WERI-Rb-1 (cell line): ENCODE measurements at regions not wholly inside any gene's neighbourhood (a gene's known extent, or its start where the extent isn't known, plus 50 kb on each side); places are given as distances from the start of the nearest gene placed in this dataset.
"Not testable (repeated sequence)": the region's sequence is repeated elsewhere in the genome, so short reads cannot be mapped to it uniquely, and the experiment has no call there.

ENCODE experiments used
- DNase-seq: peaks from one replicate; pipeline ENCODE4 v3.0.0-alpha.2; 2020
- H3K27ac ChIP-seq: fragments of 250-450 bp; sonication (Bioruptor Pico); 2 replicates; pipeline ENCODE4 v1.5.1; 2020; ENCODE audit warnings: mild to moderate bottlenecking, moderate library complexity
- H3K27me3 ChIP-seq: fragments of 250-450 bp; sonication (Bioruptor Pico); 2 replicates; pipeline ENCODE4 v1.5.1; 2021; ENCODE audit warnings: mild to moderate bottlenecking, low read depth, moderate library complexity; ENCODE audit not compliant: insufficient read depth, severe bottlenecking
- H3K36me3 ChIP-seq: fragments of 250-450 bp; sonication (Bioruptor Pico); 2 replicates; pipeline ENCODE4 v1.5.1; 2020; ENCODE audit warnings: mild to moderate bottlenecking, moderate library complexity
- H3K4me3 ChIP-seq: 2 replicates; pipeline ENCODE4 v1.5.1; 2011; ENCODE audit warnings: low read depth, mild to moderate bottlenecking, control low read depth, low read length
- H3K9me3 ChIP-seq: fragments of 250-450 bp; sonication (Bioruptor Pico); 2 replicates; pipeline ENCODE4 v1.5.1; 2021; ENCODE audit warnings: mild to moderate bottlenecking, moderate library complexity; ENCODE audit not compliant: severe bottlenecking
- TF ChIP-seq, protein P1 (sequence below): IDR thresholded peaks from 2 replicates; pipeline ENCODE4 v1.5.1; 2011; ENCODE audit warnings: low read depth, mild to moderate bottlenecking, control low read depth, inconsistent platforms, low read length

DNA sequence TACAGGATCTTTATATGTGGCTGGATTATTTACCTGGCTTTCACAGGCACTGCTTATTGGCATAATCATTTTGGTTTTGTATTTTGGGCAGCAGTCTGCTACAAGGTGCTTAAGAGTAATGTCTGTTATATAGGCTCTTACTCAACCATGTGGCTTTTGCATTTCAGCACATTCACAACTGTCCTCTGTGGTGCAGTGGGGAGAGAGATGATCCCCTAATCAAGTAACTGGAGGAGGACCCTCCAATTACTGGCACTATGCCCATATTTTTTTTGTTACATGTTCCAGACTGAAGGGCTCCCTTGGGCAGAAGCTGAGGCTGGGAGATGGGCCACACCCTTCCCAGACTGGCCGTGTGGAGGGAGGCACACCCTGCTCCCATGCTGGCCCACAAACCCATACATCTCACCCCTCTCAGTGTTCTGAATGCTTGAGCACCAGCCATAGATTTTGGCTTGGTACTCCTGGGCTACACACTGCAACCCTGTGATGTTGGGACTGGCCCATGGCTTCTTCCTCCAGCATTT lies 173.5 kb downstream of the FAM174A start:
- Histone ChIP-seq H3K9me3 (no peaks in the 10 kb centered on the region), H3K4me3 (no peak overlapping the region), H3K27me3 (no peaks in the 10 kb centered on the region), H3K27ac (no peak overlapping the region), H3K36me3 (no peaks in the 10 kb centered on the region)
- TF ChIP-seq, protein P1, sequence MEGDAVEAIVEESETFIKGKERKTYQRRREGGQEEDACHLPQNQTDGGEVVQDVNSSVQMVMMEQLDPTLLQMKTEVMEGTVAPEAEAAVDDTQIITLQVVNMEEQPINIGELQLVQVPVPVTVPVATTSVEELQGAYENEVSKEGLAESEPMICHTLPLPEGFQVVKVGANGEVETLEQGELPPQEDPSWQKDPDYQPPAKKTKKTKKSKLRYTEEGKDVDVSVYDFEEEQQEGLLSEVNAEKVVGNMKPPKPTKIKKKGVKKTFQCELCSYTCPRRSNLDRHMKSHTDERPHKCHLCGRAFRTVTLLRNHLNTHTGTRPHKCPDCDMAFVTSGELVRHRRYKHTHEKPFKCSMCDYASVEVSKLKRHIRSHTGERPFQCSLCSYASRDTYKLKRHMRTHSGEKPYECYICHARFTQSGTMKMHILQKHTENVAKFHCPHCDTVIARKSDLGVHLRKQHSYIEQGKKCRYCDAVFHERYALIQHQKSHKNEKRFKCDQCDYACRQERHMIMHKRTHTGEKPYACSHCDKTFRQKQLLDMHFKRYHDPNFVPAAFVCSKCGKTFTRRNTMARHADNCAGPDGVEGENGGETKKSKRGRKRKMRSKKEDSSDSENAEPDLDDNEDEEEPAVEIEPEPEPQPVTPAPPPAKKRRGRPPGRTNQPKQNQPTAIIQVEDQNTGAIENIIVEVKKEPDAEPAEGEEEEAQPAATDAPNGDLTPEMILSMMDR: no peak
- DNase-seq: no peak

- TF ChIP-seq, protein P1: no peak
- H3K9me3 ChIP-seq: no peaks in the 10 kb centered on the region
- H3K36me3 ChIP-seq: no peaks in the 10 kb centered on the region
- DNase-seq: no peak
- H3K27ac ChIP-seq: no peak overlapping the region
- H3K27me3 ChIP-seq: no peaks in the 10 kb centered on the region
- no peak overlapping the region for H3K4me3 ChIP-seq
Observed at GRCh38 chr5:100709771-100710170, 174.6 kb downstream of the FAM174A start.

DNA sequence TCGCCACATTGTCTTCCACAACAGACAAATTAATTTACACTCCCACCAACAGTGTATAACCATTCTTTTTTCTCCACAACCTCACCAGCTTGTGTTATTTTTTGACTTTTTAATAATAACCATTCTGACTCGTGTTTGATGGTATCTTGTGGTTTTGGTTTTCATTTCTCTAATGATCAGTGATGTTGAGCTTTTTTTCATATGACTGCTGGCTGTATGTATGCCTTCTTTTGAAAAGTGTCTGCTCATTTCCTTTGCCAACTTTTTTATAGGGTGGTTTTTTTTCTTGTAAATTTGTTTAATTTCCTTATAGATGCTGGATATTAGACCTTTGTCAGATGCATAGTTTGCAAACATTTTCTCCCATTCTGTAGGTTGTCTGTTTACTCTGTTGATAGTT lies 179.6 kb downstream of the FAM174A start:
- not testable (repeated sequence) for H3K4me3 ChIP-seq, H3K27me3 ChIP-seq

DNA sequence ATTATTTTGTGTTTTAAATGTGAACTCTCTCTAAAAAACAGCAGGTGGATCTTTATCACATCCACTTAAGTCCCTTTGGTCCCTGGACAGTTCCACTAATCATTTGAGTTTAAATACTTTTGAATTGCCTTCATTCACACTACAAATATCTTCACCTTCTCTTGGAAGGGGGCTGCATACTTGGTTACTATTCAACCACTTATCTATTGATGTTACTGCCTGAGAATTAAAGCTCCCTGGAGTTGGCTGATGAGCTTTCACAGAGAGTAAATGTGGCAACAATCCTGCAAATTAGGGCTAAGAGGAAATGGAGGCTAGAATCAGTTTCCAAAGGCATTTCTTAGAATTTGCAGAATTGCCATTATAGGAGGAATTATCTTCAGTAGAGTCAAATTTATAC lies 180.4 kb downstream of the ST8SIA4 start:
- Histone ChIP-seq H3K9me3 (no peaks in the 10 kb centered on the region), H3K27me3 (no peaks in the 10 kb centered on the region), H3K36me3 (no peaks in the 10 kb centered on the region), H3K4me3 (no peak overlapping the region), H3K27ac (no peak overlapping the region)
- DNase-seq: no peak
- TF ChIP-seq, protein P1: no peak

More for the DNA sequence above, 179.6 kb downstream of the FAM174A start:
- DNase-seq, H3K27ac ChIP-seq, H3K36me3 ChIP-seq, H3K9me3 ChIP-seq: not testable (repeated sequence)

DNA sequence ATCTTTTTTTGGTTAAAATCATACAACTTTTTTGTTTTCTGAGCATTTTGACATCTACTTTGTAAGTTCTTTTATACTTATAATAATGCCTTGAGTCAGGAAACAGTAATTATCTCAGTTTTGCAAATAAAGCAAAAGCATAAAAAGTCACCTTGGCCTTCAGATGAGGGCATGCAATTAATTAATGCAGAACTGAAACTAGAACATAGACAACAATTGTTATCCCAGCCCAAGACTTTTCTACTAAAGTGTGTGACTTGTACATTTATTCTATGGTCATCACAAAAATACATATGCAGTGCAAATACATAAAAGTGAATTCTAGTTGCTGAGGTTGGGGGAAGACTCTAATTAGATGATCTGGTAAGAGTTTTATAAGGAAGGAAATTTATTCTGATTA lies 179.9 kb downstream of the ST8SIA4 start:
- H3K36me3 ChIP-seq: no peaks in the 10 kb centered on the region
- H3K9me3 ChIP-seq: no peaks in the 10 kb centered on the region
- TF ChIP-seq, protein P1: no peak
- no peak for DNase-seq
- no peak overlapping the region for H3K4me3 ChIP-seq
- H3K27me3 ChIP-seq: no peaks in the 10 kb centered on the region
- no peak overlapping the region for H3K27ac ChIP-seq

DNA sequence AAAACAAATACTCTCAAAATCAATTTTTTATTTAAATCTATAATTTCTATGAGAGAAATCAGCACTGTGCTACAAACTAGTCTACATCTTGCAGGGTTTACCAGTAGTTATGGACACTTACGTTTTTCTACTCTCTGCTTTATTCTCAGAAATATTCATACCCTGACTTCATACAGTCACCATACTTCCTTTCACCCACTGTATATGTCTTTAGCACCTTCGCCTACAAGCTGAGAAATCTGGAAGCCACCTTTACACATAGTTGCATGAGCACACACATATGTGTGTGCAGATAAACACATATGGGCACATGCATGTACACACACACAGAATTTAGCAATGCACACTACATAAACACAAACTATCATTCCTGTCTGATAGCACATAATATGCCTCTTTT lies 177.0 kb downstream of the ST8SIA4 start:
- H3K9me3 ChIP-seq: no peaks in the 10 kb centered on the region
- TF ChIP-seq, protein P1: no peak
- no peak for DNase-seq
- no peaks in the 10 kb centered on the region for H3K36me3 ChIP-seq
- no peaks in the 10 kb centered on the region for H3K27me3 ChIP-seq
- no peak overlapping the region for H3K27ac ChIP-seq
- H3K4me3 ChIP-seq: no peak overlapping the region
